ENCODE measurements at regions not wholly inside any gene's neighbourhood (a gene's known extent, or its start where the extent isn't known, plus 50 kb on each side); places are given as distances from the start of the nearest gene placed in this dataset.

DNA sequence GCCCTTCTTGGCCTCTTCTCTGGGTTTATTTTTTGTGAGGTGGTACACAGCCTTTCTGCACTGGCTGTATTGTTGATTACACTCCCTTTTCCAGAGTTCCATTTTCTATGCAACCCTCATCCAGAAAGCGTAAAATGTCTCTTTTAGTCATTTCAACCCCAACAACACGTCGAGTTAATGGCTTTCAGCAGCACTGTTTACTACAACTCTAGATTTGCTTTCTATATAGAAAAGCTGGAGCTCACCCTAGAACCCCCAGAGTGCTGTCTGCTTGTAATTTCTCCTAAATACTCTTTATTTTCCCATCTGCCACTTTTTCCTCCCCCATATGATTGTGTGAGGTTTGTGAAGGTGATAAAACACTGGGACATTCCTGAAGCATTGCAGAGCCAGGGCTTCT, 148.9 kb upstream of the TMTC4 start:
- TF ChIP-seq POLR2A (IDR thresholded peaks at IDR 0.05), result no peak
- TF ChIP-seq, protein P1, sequence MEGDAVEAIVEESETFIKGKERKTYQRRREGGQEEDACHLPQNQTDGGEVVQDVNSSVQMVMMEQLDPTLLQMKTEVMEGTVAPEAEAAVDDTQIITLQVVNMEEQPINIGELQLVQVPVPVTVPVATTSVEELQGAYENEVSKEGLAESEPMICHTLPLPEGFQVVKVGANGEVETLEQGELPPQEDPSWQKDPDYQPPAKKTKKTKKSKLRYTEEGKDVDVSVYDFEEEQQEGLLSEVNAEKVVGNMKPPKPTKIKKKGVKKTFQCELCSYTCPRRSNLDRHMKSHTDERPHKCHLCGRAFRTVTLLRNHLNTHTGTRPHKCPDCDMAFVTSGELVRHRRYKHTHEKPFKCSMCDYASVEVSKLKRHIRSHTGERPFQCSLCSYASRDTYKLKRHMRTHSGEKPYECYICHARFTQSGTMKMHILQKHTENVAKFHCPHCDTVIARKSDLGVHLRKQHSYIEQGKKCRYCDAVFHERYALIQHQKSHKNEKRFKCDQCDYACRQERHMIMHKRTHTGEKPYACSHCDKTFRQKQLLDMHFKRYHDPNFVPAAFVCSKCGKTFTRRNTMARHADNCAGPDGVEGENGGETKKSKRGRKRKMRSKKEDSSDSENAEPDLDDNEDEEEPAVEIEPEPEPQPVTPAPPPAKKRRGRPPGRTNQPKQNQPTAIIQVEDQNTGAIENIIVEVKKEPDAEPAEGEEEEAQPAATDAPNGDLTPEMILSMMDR (IDR thresholded peaks at IDR 0.05), result no peak
